HG02884 (cell line): ENCODE measurements at regions not wholly inside any gene's neighbourhood (a gene's known extent, or its start where the extent isn't known, plus 50 kb on each side); places are given as distances from the start of the nearest gene placed in this dataset.
"Not testable (repeated sequence)": the region's sequence is repeated elsewhere in the genome, so short reads cannot be mapped to it uniquely, and the experiment has no call there.

Experiments used
- ATAC-seq: cut with Tn5 transposase; IDR thresholded peaks from one replicate; pipeline ENCODE4 v1.9.1; 2021; ENCODE audit warnings: mild to moderate bottlenecking, moderate library complexity; ENCODE audit not compliant: unreplicated experiment

GRCh38 chr3:187849016-187849654 lies 103.9 kb upstream of the BCL6 start:
- no peak for ATAC-seq

GRCh38 chr3:187850258-187850921 lies 105.1 kb upstream of the BCL6 start:
- ATAC-seq, result no peak

GRCh38 chr3:187852842-187853730 lies 107.8 kb upstream of the BCL6 start:
- ATAC-seq, result no peak

- ATAC-seq, result no peak
Measured at GRCh38 chr3:187855131-187855530, 109.9 kb upstream of the BCL6 start.

- no peak for ATAC-seq
Measured at GRCh38 chr3:187856555-187856954, 111.3 kb upstream of the BCL6 start.

- ATAC-seq, result no peak
Measured at GRCh38 chr3:187858041-187858440, 112.8 kb upstream of the BCL6 start.

GRCh38 chr3:187858711-187859110 lies 113.4 kb upstream of the BCL6 start:
- no peak for ATAC-seq

- not testable (repeated sequence) for ATAC-seq
Measured at GRCh38 chr3:187862701-187863277, 117.5 kb upstream of the BCL6 start.

- peak; percentile 76 for ATAC-seq
Measured at GRCh38 chr3:187870360-187871203, 125.3 kb upstream of the BCL6 start.

GRCh38 chr3:187871204-187871591 lies 125.9 kb upstream of the BCL6 start:
- ATAC-seq, result no peak

GRCh38 chr3:187871848-187872247 lies 126.6 kb upstream of the BCL6 start:
- ATAC-seq, result no peak

- ATAC-seq, result no peak
Measured at GRCh38 chr3:187873843-187874242, 128.6 kb upstream of the BCL6 start.

- ATAC-seq, result no peak
Measured at GRCh38 chr3:187875863-187876262, 130.6 kb upstream of the BCL6 start.

GRCh38 chr3:187878772-187879518 lies 133.7 kb upstream of the BCL6 start:
- ATAC-seq, result no peak

GRCh38 chr3:187880441-187880840 lies 135.2 kb upstream of the BCL6 start:
- no peak for ATAC-seq

- no peak for ATAC-seq
Measured at GRCh38 chr3:187880851-187881250, 135.6 kb upstream of the BCL6 start.

GRCh38 chr3:187888701-187889100 lies 143.4 kb upstream of the BCL6 start:
- no peak for ATAC-seq

GRCh38 chr3:187889106-187889505 lies 143.8 kb upstream of the BCL6 start:
- no peak for ATAC-seq

- no peak for ATAC-seq
Measured at GRCh38 chr3:187889601-187890404, 144.5 kb upstream of the BCL6 start.
